ENCODE measurements at regions not wholly inside any gene's neighbourhood (a gene's known extent, or its start where the extent isn't known, plus 50 kb on each side); places are given as distances from the start of the nearest gene placed in this dataset.
"Not testable (repeated sequence)": the region's sequence is repeated elsewhere in the genome, so short reads cannot be mapped to it uniquely, and the experiment has no call there.

GRCh38 chr21:35504277-35504676, 455.2 kb upstream of the RUNX1 start:
- DNase-seq (ENCODE audit: low spot score): no peak

- peak; percentile 62 for DNase-seq (ENCODE audit: low spot score)
Measured at GRCh38 chr21:35503671-35504070, 454.6 kb upstream of the RUNX1 start.

- no peak for DNase-seq (ENCODE audit: low spot score)
Measured at GRCh38 chr21:35502821-35503220, 453.7 kb upstream of the RUNX1 start.

GRCh38 chr21:35497522-35497921, 448.4 kb upstream of the RUNX1 start:
- not testable (repeated sequence) for DNase-seq (ENCODE audit: low spot score)

GRCh38 chr21:35491920-35492678, 443.0 kb upstream of the RUNX1 start:
- DNase-seq (ENCODE audit: low spot score): no peak

GRCh38 chr21:35491114-35491513, 442.0 kb upstream of the RUNX1 start:
- no peak for DNase-seq (ENCODE audit: low spot score)

- no peak for DNase-seq (ENCODE audit: low spot score)
Measured at GRCh38 chr21:35489389-35489980, 440.4 kb upstream of the RUNX1 start.

GRCh38 chr21:35488946-35489345, 439.8 kb upstream of the RUNX1 start:
- DNase-seq (ENCODE audit: low spot score): no peak

- no peak for DNase-seq (ENCODE audit: low spot score)
Measured at GRCh38 chr21:35485364-35485763, 436.3 kb upstream of the RUNX1 start.

- DNase-seq (ENCODE audit: low spot score): no peak
Measured at GRCh38 chr21:35484851-35485250, 435.7 kb upstream of the RUNX1 start.

- no peak for DNase-seq (ENCODE audit: low spot score)
Measured at GRCh38 chr21:35484032-35484431, 434.9 kb upstream of the RUNX1 start.

GRCh38 chr21:35482933-35483662, 434.0 kb upstream of the RUNX1 start:
- DNase-seq (ENCODE audit: low spot score): peak; percentile 47

- no peak for DNase-seq (ENCODE audit: low spot score)
Measured at GRCh38 chr21:35482096-35482495, 433.0 kb upstream of the RUNX1 start.

- no peak for DNase-seq (ENCODE audit: low spot score)
Measured at GRCh38 chr21:35481005-35481404, 431.9 kb upstream of the RUNX1 start.

GRCh38 chr21:35479529-35479928, 430.4 kb upstream of the RUNX1 start:
- DNase-seq (ENCODE audit: low spot score): no peak

- DNase-seq (ENCODE audit: low spot score): no peak
Measured at GRCh38 chr21:35479065-35479448, 430.0 kb upstream of the RUNX1 start.

GRCh38 chr21:35478161-35479064, 429.3 kb upstream of the RUNX1 start:
- DNase-seq (ENCODE audit: low spot score): no peak

GRCh38 chr21:35477622-35478021, 428.5 kb upstream of the RUNX1 start:
- no peak for DNase-seq (ENCODE audit: low spot score)

- DNase-seq (ENCODE audit: low spot score): no peak
Measured at GRCh38 chr21:35476621-35477395, 427.7 kb upstream of the RUNX1 start.

GRCh38 chr21:35475762-35476161, 426.7 kb upstream of the RUNX1 start:
- DNase-seq (ENCODE audit: low spot score): peak; percentile 33

- peak; percentile 36 for DNase-seq (ENCODE audit: low spot score)
Measured at GRCh38 chr21:35475009-35475408, 425.9 kb upstream of the RUNX1 start.
